Renal pelvis (tissue), 1 donor: ENCODE measurements at regions not wholly inside any gene's neighbourhood (a gene's known extent, or its start where the extent isn't known, plus 50 kb on each side); places are given as distances from the start of the nearest gene placed in this dataset.

Experiments used
- DNase-seq: peaks from one replicate; pipeline ENCODE4 v3.0.0-alpha.2; 2013

DNA sequence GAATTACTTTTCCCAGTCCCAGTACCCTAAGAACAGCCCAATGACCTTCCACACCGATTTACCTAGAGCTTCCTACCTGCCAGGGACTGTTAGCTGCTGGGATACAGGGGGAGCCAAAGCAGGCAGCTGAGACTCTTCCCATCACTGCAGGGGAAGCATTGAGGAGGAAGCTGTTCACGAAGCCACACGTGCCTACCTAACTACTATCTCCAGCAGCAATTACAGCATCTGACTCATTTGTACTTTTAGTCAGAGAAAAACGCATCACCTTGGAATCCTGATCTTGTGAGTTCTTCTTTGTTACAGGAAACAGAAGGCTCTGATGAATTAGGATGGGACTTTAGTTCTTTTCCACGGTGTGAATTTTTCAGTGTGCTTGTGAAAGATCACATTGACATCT, 113.7 kb upstream of the DHX40 start:
- DNase-seq = no peak

DNA sequence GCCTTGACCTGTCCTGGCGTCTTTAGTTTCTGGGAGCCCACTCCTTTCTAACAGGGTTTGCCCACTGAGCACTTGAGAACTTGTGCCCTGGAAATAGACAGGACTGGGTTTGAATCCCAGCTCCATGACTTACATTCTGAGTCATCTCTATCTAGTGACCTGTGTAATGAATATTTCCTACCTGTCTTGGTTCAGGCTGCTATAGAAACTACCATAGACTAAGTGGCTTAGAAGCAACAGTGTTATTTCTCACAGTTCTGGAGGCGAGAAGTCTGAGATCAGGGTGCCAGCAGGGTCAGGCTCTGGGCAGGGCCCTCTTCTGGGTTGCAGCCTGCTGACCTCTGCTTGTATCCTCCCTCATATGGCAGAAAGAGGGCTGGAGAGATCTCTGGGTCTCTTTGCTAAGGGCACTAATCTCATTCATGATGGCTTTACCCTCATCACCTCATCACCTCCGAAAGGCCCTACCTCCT, 110.7 kb upstream of the DHX40 start:
- DNase-seq = no peak

DNA sequence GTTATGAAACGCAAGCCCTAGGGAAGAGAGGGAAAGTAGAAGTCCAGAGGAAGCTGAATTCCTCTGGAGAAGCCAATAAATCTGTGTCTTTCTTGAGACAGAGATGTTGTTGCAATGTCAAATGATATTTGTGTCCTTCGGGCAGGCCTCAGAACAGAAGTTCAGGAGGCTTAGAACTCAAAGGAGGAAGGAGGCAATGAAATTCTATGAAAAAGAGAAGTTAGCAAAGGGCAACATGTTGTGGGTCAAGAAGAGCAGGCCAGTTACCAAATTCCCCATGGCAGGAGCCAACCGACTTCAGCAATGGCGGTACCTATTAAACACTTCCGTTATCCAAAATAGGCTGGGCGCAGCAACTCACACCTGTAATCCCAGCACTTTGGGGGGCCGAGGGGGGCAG, 109.0 kb upstream of the DHX40 start:
- no peak for DNase-seq

DNA sequence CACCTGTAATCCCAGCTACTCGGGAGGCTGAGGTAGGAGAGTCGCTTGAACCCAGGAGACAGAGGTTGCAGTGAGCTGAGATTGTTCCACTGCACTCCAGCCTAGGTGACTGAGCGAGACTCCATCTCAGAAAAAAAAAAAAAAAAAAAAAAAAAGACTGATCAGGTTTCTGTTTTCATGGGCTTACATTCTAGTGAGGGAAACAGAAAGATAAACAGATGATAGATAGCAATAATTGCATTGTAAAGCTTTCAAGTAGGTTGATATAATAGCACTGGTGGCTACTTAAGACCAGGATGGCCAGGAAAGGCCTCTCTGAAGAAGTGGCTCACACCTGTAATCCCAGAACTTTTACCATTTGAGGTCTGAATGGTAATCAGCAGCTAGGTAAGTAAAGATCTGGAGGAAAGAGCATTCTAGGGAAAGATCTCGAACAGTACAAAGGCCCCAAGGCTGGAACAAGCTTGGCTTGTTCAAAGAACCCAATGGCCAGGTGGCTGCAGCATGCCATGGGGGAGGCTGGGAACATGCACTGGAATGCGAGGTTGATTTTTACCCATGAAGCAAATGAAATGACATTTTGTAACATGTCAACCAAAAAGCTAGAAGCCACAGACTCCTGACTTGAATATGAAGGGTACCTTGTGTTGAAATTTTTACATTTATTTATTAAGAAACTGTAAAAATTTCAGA, 108.3 kb upstream of the DHX40 start:
- DNase-seq = no peak

DNA sequence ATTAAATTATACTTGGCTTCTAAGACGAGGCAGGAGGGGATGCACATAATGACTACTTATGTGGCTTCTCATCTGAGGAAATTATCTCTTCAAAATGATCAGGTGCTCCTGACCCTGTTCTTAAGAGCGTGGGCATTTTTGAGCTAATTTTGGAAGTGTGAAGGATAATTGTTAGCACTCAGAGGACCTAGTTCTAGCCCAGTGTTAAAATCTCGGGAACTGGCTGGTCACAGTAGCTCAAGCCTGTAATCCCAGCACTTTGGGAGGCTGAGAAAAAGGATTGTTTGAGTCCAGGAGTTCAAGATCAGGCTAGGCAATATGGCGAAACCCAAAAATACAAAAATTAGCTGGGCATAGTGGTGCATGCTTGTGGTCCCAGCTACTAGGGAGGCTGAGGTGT, 103.0 kb upstream of the DHX40 start:
- DNase-seq = no peak

DNA sequence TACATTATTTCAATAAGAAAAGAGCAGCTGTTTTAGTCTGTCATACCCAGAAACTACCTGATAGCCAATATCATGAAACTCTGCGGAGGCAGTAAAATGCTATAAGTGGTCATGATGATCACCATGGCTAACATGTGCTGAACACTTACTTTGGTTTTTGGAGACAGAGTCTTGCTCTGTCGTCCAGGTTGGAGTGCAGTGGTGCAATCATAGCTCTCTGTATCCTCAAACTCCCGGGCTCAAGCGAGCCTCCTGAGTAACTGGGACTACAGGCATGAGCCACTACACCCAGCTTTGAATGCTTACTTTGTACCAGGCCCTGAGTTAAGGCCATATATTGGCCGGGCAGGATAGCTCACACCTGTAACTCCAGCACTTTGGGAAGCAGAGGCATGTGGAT, 101.2 kb upstream of the DHX40 start:
- DNase-seq = no peak

DNA sequence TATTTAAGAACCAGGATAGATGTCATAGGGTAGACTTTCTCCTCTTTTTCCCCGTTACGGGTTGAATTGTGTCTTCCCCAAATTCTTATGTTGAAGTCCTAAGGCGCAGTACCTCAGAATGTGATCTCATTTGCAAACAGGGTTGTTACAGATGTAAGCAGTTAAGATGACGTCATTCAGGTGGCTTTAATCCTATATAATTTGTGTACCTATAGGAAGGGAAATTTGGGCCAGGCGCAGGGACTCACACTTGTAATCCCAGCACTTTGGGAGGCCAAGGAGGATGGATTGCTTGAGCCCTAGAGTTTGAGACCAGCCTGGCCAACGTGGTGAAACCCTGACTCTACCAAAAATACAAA, 99.5 kb upstream of the DHX40 start:
- no peak for DNase-seq

DNA sequence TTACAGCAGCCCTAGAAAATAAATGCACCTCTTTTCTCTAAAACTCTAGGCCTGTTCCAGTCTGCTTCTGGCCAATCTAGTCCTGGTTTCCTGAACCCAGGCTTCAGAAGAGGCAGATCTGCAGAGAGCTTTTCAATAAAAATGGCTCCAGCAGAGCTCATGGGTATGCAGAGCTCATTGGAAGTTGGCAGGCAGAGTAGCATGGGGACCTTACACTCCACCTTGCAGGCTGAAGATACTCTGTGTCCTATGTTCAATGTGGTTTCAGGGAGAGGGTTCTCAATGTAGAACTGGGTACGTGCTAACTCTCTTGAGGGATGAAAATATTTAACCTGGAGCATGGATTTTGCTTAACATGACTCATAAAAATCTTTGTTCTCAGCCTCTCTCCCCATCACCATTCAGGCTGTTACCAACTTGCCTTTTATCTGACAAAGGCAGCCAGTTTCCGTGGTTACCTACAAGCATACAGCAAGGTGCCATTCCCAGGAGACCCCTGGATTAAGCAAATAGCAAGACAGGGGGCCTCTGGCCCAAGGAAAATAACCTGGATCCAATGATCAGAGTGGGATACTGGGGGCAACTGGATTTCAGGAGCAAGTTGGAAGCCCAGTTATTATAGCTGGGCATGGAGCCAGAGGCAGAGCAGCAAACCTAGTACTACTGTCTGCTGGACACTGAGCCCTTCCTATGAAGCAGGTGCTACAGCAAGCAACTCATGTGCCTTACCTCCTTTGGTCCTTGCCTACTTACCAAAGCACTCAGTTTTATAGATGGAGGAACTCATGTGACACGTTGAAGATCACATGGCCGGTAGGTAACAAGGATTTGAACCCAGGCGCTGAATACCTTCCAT, 98.2 kb upstream of the DHX40 start:
- DNase-seq = no peak

DNA sequence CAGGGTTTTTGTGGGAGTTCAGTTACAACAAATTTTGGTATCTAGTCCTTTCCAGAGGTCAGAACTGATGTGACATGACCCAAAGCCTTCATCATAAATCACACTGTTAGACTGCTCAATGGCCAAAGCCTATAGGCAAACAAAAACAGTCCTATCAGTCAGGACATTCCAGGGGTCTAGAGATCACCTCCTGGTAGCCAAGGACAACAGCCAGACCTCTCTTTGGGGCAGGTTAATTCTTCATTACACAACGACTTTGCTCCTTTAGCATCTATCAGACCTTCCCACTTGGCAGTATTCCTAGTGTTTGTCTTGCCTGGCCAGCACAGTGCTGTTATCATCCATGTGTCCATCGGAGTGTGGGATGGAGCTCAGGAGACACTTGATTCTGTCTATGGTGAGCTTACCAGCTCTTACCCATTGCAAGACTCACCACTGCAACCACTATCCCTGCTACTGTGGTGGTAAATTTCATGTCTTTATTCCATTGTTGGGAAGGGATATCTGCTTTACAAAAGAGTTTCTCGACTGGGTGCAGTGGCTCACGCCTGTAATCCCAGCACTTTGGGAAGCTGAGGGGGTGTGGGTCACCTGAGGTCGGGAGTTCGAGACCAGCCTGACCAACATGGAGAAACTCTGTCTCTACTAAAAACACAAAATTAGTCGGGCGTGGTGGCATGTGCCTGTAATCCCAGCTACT, 95.5 kb upstream of the DHX40 start:
- no peak for DNase-seq

DNA sequence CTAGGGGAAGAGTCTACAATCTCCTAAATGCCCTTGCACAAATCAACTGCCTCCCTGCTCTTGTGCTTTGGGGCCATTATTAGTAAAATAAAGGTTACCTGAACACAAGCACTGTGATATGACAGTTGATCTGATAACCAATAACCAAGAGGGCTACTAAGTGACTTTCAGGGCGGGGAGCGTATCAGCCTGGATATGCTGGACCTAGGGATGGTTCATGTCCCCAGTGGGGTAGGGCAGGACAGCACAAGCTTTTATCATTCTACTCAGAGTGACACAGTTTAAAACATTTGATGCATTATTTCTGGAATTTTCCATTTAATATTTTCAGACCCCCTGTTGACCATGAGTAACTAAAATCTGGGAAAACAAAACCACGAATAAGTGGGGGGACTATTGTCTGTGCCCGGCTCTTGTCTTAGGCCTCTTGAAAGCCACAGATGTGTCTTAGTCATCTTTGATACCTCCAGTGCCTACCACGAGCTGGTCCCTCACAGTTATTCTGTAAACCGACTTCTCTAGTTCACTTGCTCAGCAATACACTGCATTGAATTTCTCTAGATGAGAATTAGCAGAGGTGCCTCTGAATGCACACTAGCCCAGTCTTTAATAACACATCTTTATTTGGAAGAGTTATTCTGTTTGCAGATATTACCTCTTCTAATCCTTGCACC, 94.6 kb upstream of the DHX40 start:
- DNase-seq = no peak

DNA sequence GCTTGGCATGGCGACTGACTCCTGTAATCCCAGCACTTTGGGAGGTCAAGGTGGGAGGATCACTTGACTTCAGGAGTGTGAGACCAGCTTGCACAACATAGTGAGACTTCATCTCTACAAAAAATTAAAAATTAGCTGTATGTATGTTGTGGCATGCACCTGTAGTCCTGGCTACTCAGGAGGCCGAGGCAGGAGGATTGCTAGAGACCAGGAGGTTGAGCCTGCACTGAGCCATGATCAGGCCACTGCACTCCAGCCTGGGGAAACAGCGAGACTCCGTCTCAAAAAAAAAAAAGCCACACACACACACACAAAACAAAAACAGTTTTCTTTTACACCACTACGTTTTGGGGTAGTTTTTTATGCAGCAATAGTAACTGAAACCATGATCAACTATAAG, 89.0 kb upstream of the DHX40 start:
- no peak for DNase-seq

DNA sequence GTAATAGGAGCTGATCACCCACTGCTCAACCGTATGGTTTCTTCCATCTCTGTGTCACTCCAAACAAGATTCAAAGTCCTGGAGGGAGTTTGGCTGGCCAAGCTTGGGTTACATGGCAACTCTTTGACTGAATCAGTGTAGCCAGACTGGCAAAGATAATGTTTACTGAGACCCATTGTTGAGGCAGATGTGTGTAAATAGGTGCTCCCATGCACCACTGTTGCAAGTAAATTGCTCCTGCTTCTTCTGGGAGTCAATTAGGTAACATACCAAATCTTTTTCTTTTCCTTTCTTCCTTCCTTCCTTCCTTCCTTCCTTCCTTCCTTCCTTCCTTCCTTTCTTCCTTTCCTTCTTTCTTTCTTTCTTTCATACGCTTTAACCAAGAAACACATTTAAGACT, 86.3 kb upstream of the DHX40 start:
- no peak for DNase-seq

DNA sequence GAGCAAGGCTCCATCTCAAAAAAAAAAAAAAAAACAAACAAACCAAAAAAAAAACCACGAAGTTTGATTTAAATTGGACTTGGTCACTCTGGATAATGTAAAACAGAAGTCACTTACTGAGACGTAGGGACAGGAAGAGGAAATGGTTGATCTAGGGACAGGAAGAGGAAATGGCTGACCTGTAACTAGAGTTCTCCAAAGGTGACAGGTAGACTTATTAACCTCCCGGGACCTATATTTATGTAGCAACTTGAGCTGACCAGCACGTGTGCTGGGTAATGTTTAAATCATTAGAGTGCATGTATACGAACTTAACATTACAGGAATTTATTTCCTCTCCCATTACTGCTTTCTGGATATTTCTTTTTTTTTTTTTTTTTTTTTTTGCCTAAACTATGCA, 81.5 kb upstream of the DHX40 start:
- peak; percentile 44 for DNase-seq

DNA sequence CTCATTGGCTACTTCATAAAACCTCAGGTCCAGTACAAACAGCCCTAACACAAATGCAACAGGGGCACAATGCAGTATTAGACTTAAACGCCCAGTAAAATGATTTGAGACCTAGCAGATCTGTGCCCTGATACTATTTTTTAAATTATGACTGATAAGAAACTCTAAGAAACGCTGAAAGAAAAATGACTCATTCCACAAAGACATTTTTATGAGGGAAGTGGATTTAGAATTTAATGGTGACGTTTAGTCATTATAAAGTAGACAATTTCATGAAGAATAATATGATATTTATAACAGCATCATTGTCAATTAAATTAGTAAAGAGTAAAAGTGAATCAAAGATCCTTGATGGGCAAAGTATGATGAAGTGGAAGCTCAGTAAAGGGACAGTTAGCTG, 80.4 kb upstream of the DHX40 start:
- DNase-seq = no peak

DNA sequence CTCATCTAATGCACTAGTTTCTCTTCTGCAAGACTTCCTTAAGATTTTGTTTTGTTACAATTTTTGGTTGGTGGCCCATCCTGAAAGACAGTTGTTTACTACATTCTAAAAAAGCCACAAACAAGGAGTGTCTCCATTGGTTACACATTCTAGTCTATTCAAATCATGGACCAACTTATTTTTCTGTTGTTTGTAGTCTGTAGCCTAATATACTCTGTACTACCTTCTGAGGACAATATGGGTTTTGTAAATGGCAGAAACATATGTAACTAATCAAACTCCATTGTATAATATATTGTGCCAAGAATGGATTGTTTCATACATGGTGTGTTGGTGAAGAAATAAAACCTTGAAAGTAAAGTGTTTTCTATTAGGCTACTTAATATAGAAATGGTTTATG, 79.5 kb upstream of the DHX40 start:
- no peak for DNase-seq

DNA sequence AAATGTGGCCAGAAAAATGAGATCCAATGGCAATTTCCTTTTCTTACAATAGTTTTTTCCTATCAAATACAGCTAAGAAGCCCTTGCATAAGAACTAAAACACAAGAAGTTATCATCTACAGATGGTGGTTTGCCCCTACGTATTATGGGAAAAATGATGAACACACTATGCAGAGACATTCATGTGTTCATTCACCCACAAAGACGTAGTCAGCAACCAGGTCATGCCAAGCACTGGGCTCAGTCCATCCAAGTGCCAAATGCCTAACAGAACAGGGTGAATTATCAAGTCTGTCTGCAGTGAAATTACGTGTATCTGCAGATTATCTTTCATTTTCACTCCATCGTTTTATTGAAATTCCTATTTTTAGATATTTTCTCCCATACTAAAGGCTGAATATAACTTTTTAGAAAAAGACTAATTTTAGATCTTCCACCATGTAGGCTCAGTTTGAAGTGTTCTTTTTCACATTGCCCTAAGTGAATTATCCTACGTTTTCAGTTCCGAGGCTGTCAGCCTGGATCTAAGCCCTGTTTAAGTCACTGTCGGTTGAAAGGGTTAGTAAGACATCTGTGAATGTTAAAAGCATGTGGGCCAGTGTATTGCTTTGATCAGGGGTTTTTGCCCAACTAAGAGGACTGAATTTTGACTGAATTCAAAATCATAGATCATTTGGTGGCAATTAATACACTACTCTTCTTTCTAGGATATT, 78.1 kb upstream of the DHX40 start:
- no peak for DNase-seq

DNA sequence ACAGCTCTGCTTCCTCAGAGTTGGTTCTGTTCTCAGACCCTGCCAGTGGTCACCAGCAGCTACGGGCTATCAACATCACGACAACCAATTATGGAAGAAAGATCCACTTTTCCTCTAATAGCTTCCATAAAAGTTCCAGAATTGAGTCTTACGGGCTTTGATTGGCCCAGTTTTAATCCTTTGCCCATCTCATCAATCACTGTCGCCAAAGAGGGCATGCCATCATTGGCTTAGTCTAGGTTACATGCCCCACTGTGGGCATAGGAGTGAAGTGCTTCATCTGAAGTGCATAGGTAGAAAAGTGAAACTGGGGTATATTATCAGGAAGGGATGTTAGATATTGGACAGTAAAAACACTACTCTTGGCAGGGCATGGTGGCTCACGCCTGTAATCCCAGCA, 76.6 kb upstream of the DHX40 start:
- no peak for DNase-seq

DNA sequence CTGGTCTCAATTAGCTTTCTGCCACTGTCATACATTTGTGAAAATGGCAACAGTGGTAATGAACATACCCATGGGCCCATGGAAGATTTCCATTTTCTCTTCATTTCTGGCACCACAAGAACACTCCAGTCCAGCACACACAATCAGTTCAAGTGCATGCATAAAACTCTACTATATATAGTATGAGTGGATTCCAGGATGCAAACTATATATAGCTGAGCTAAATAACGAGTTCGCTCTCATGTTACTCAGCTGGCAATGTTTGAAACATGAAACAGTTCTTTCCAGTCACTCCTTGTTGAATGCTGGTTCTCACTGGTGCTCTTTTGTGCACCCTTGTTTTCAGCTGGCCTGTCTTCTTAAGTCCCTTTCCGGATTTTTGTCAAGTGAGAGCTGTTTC, 75.2 kb upstream of the DHX40 start:
- no peak for DNase-seq

DNA sequence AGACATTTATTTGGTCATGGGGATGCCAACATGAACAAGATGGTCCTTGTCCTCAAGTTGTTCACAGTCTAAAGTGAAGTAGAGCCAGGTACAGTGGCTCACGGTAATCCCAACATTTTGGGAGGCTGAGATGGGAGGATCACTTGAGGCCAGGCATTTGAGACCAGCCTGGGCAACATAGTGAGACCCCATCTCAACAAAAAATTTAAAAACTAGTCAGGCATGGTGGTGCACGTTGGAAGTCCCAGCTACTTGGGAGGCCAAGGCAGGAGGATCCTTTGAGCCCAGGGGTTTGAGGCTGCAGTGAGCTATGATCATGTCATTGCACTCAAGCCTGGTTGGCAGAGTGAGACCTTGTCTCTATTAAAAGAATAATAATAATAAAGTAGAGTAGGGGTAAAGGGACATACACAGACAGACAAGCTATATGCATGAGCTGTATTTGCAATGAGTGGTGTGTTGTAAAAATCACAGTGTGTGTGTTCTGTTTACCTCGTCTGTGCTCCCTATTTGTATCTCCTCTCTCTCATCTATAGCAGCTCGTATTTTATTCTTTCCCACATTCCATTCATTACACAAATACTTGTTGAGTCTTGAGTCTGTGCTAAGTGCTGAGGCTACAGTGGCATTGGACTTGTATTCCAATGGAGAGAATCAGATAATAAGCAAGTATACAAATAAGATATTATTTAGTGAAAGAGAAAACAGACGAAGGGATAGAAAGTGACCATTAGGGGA, 73.9 kb upstream of the DHX40 start:
- no peak for DNase-seq

DNA sequence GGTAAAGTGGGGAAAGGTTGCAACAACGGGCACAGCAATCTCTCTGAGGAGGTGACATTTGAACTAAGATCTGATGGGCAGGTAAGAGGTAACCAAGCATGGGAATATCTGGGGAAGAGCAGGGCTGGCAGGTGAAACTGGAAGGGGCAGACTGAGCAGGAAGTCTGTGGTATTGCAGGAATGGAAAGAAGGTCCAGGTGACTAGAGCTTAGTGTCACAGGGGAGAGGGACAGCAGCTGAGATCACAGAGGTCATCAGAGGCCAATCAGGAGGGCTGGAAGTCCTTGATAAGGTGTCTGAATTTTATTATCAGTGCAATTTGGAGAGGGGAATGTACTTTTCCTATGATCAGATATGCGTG, 73.3 kb upstream of the DHX40 start:
- no peak for DNase-seq

DNA sequence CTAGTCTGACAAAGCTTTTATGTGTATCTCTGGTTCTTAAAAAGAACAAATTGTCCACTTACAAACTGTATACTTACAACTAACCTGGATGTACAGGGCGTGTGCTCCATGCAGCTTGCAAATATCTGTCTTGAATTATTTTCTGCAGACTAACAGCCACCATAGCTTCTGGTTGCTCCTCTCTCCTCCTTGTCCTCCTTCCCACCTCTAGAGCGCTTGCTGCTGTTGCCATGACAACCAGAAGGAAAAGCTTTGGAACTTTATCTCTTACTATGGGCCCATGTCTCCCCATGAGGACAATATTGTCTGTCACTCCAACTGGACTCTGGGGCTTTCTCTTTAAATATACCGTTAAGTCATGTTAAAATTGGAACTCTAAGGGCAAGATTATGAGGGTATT, 71.5 kb upstream of the DHX40 start:
- no peak for DNase-seq
